A204.1 (cell line): ENCODE measurements at regions not wholly inside any gene's neighbourhood (a gene's known extent, or its start where the extent isn't known, plus 50 kb on each side); places are given as distances from the start of the nearest gene placed in this dataset.
"Not testable (repeated sequence)": the region's sequence is repeated elsewhere in the genome, so short reads cannot be mapped to it uniquely, and the experiment has no call there.

Experiments used
- FAIRE-seq: peaks from 2 replicates; lab custom pipeline; 2012; peaks lifted over from hg19 to GRCh38; lab: Jason Lieb, UNC

GRCh38 chr6:71360556-71361335 lies 72.1 kb downstream of the OGFRL1 start:
- not testable (repeated sequence) for FAIRE-seq

DNA sequence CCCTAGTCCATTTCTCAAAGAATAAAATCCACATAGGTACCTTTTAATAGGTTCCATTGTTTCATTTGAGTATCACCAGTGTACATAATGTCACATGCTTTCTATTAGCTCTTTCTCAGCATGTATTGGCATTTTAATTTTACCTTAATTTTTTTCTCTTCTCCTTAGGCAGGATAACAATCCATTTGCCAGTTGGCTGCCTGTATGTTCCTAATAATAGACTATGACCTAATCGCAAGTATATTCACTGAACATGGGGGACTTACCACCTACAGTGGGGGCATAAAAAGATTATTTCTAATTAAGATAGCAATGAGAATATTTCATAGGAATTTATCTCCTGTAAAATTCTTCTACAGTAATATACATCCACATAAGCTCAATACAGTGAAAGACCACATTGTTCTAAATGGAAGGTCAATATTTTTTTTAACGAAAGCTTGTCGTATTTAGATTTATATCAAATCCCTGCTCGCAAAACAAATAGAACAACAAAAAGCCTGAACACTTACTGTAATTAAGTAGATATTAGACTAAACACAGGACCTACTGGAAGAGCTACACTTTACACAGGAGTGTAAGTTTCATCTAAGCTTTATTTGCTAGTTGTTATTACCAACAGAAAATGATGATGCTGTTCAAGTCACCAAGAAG lies 76.4 kb downstream of the OGFRL1 start:
- FAIRE-seq = peak; percentile 97

- no peak for FAIRE-seq
Measured at GRCh38 chr6:71367756-71368155, 79.1 kb downstream of the OGFRL1 start.

- no peak for FAIRE-seq
Measured at GRCh38 chr6:71368284-71368683, 79.7 kb downstream of the OGFRL1 start.

DNA sequence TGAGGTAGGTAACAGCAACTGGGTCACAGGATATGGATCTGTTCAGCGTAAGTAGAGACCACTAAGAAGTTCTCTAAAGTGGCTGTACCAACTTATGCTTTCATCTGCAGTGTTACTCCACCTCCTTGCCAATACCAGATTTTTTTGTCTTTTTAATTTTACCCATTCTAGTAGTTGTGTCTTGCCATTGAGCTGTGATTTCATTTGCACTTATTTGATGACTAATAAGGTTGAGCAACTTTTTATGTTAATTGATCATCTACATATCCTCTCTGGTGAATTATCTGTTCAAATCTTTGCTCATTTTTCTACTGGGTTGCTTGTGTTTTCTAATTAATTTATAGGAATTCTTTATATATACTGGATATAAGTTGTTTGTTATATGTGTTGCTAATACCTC lies 82.9 kb downstream of the OGFRL1 start:
- peak; percentile 29 for FAIRE-seq

GRCh38 chr6:71373943-71374342 lies 85.3 kb downstream of the OGFRL1 start:
- FAIRE-seq = no peak

- FAIRE-seq = no peak
Measured at GRCh38 chr6:71375676-71376075, 87.1 kb downstream of the OGFRL1 start.

DNA sequence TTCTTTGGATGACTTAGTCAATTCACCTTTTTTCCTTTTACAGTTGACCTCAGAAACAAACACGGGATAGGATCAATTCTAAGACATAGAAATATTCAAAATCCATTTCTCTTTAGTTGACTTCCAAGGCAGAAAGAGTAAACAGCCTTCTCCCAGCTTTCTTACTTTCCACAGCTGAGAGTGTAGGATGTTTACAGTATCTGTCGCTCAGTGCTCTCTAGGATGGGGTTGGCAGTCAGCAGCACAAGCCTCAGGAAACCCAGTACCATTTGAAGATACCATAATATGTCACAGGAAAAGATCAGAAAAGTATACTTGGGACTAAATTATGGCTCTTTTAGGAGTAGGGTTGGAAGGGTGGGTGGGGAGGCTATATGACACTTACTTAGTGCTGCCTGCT lies 88.2 kb downstream of the OGFRL1 start:
- FAIRE-seq = no peak

GRCh38 chr6:71383476-71383875 lies 94.9 kb downstream of the OGFRL1 start:
- no peak for FAIRE-seq

DNA sequence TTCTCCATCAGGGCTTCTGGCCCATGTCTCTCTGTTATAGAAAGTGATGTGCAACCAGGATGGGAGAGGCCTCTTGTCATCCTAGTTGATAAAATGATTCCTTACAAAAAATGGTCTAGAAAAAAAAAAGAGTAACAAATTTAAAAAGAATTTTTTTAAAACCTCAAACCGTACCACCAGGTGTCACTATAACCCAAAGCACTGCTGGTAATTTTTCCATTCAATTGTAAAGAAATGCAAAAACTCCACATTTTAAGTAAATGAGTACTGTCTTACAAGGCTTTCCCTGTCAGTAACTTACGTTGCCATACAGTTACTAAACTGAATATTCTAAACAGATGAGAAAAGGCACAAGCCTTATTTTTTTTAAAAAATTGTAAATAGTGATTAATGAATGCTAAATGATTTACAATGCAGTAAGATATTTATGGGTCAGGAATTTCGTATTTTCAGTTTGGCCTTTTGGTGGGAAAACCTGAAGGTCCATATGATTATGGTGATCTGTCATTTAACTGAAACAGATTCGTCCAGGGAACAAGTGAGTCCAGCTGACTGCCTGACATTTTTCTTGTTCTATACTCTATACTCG lies 95.4 kb downstream of the OGFRL1 start:
- FAIRE-seq = peak; percentile 99

- FAIRE-seq = no peak
Measured at GRCh38 chr6:71385111-71385822, 96.7 kb downstream of the OGFRL1 start.

DNA sequence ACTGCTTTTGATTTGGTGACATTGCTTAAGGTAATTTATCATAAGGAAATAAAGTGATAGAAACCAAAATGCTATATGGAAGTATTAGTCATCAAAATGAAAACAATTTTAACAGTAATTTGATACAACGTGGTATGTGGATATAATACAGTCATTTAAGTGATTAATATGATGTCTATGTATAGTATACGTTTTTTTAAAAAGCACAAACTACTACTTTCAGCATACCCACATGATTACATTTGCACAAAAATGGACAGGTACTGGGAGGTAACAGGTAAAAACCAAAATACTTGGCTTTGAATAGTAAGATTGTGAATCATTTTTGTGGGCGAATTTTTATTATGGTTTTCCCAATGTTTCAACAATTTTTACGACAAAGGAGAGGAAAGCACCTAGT lies 97.6 kb downstream of the OGFRL1 start:
- no peak for FAIRE-seq

DNA sequence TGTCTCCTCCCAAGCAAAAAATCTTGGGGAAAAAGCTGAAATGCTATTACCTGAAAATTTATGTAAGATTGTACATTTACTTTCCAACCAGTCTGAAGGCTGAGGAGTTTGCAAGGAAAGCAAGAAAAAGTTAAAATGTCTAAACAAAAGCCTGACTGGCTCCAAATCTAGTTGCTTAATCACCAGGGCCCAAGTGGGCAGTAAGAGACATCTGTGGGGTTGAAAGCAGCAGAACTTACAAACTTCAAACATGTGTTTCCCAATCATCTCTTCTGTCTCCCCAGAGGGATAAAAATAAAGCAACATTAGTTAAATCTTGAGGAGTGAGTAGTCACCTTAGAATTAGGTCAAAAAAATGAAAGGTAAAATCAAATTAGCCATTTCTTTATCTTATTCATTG lies 98.6 kb downstream of the OGFRL1 start:
- FAIRE-seq = no peak

DNA sequence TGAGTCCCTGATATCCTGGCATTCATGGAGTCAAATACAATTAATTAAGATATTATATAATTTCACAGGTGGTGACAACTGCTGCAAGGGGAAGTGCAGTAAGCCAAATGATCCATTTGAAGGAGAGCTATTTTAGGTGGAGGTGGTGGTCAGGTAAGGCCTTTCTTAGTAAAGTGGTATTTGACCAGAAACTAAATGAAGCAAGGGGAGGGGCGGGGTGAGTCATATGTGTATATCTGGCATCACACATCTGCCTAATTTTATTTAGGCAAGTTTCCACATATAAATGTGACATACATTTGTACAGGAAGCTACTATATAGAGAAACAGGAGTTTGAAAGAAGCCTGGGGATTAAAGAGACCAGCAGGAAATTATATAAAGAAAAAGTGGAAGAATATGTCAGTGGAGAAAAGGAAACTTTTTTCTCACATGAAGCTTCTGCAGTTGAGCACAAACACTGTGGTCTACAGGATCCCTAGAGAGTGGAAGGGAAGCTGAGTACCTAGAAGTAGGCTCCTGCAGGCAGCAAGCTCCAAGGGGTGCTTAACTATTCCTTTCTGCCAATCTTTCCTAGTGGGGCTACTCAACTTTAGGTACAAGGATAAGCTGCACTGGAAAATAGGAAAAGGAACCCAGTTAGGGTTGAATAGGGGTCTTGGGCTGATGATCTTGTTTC lies 99.6 kb downstream of the OGFRL1 start:
- FAIRE-seq = no peak

DNA sequence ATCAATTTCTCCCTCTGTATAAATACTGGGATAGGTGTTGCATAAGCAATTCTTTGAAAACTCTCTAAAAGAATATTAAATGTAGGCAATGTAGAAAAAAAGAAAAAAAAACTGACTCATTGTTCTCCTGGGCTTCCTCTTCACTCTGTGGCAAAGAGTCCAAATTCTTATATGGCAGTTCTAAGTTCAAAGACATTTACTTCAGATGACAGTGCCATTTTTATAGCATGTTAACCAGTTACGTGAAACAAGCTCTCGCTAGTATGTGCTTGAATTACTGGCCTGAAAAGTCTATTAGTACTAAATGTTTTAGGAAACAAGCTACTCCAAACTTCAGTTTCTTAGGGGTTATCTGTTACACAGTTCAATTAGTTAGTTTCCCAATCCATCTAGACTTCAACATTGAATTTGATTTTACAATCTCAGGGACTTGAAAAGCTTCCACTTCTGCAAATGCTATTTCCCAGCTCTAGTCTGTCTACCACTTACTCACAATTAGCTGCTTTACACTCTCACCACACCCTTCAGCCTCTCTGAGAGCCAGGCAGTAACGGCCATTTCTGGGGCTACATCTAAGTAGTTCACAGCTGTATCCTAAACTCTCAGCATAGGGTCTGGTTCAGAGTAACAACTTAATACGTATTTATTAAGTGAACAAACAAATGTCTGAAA lies 100.4 kb downstream of the OGFRL1 start:
- FAIRE-seq = no peak

GRCh38 chr6:71391126-71391525 lies 102.5 kb downstream of the OGFRL1 start:
- FAIRE-seq = peak; percentile 98

- FAIRE-seq = no peak
Measured at GRCh38 chr6:71392276-71392675, 103.7 kb downstream of the OGFRL1 start.

DNA sequence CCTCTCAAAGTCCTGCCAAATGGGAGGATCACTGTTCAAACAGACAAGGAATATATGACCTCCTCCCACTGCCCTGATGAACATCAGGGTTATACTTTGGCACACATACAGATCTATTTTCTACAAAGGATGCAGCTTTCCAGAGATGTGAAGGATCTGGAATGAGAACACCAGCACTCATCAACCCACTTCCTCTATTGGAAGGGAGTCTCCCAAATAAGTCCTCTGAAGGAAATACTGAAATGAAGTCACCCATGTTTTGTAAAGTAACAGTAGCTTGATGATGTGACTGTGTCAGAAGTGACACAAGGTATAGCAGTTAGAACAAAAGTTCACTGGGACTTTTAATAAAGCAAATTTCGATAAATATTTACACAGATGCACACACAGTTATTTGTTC lies 104.9 kb downstream of the OGFRL1 start:
- no peak for FAIRE-seq

DNA sequence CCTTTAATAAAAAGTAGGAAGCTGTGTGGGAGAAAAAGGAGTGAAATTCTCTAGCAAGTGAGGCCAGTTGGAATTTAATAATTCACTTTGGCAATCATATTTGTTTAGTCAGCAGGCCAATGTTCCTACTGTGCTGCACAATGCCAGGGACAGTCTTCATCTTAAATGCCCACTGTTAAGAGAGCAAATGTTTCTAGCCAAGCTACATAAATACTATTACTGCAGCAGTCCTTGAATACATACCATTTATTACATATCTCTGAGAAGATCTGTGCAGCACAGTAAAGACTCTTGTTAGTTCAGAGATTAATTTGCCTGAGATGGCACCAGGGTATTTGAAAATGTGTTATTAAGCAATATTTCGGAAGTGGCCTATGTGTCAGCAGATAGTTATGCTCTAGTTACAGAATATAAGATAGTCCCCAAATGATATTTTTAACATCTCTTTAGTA lies 105.4 kb downstream of the OGFRL1 start:
- no peak for FAIRE-seq

DNA sequence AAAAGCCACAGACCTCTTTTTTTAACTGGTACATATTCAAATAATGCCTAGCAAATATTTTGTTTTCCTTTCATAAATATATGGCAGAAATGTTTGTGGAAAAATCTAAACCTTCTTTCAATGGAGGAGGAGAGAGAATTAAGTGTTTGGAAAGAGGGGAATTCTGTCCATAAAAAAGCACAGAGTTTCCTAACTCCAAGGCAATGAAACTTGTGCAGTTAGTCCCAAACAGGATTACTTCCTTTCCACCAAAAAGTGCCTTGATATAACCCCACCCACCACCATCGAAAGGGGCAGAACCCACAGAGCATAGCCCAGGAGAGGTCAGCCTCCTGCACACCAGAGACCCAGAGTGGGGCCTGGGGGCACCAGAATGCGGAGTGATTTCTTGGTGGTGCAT lies 106.3 kb downstream of the OGFRL1 start:
- FAIRE-seq = no peak

GRCh38 chr6:71395731-71396409 lies 107.3 kb downstream of the OGFRL1 start:
- no peak for FAIRE-seq
